ENCODE measurements at regions not wholly inside any gene's neighbourhood (a gene's known extent, or its start where the extent isn't known, plus 50 kb on each side); places are given as distances from the start of the nearest gene placed in this dataset.

DNA sequence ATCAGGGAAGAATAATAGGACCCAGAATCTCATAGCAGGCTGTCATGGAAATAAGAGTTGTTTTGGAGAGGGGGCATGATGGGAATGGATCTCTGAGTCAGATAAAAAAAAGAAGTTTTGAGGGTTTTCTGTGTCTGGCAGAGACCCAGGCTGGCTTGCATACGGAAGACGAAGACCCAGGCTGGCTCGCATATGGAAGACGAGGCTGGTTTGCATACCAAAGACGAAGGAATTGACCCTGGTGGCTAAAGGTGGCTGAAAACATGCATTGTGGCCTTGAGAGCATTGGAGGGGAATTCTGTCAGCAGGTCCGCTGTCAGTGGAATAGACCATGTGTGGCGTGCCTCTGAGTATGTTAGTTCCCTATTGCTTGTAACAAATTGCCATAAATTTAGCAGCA lies 335.1 kb downstream of the BTBD3 start:
- TF ChIP-seq, protein P1, sequence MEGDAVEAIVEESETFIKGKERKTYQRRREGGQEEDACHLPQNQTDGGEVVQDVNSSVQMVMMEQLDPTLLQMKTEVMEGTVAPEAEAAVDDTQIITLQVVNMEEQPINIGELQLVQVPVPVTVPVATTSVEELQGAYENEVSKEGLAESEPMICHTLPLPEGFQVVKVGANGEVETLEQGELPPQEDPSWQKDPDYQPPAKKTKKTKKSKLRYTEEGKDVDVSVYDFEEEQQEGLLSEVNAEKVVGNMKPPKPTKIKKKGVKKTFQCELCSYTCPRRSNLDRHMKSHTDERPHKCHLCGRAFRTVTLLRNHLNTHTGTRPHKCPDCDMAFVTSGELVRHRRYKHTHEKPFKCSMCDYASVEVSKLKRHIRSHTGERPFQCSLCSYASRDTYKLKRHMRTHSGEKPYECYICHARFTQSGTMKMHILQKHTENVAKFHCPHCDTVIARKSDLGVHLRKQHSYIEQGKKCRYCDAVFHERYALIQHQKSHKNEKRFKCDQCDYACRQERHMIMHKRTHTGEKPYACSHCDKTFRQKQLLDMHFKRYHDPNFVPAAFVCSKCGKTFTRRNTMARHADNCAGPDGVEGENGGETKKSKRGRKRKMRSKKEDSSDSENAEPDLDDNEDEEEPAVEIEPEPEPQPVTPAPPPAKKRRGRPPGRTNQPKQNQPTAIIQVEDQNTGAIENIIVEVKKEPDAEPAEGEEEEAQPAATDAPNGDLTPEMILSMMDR (IDR thresholded peaks at IDR 0.05), result no peak
- TF ChIP-seq EZH2 (IDR thresholded peaks at IDR 0.05), result no peak
